GM23338 (cell line): ENCODE measurements at regions not wholly inside any gene's neighbourhood (a gene's known extent, or its start where the extent isn't known, plus 50 kb on each side); places are given as distances from the start of the nearest gene placed in this dataset.

Experiments used
- ATAC-seq: fragments of 200-7000 bp; cut with Tn5 transposase; 3 replicates; pipeline ENCODE4 v1.9.1; 2020
- DNase-seq: peaks from one replicate; pipeline ENCODE4 v3.0.0-alpha.2; 2015; ENCODE audit warnings: low spot score
- H2AFZ ChIP-seq: fragments of 200-600 bp; sonication (generic); 2 replicates; pipeline ENCODE4 v1.8.0; 2016; ENCODE audit warnings: antibody characterized with exemption, mild to moderate bottlenecking, moderate library complexity
- H3F3A ChIP-seq: fragments of 200-600 bp; sonication (generic); replicated peaks from 2 replicates; pipeline ENCODE4 v1.8.0; 2017; ENCODE audit warnings: antibody characterized with exemption, mixed run types, low read depth
- H3K27ac ChIP-seq: fragments of 200-600 bp; sonication (generic); 2 replicates; pipeline ENCODE4 v1.6.1; 2016; ENCODE audit warnings: low read depth
- H3K27me3 ChIP-seq: fragments of 200-600 bp; sonication (generic); 2 replicates; pipeline ENCODE4 v1.8.0; 2016; ENCODE audit warnings: mild to moderate bottlenecking, mixed run types, moderate library complexity; ENCODE audit not compliant: insufficient read depth
- H3K36me3 ChIP-seq: fragments of 200-600 bp; sonication (generic); 2 replicates; pipeline ENCODE4 v1.8.0; 2016; ENCODE audit warnings: mild to moderate bottlenecking; ENCODE audit not compliant: insufficient read depth
- H3K4me1 ChIP-seq: fragments of 200-600 bp; sonication (generic); 2 replicates; pipeline ENCODE4 v1.8.0; 2016; ENCODE audit warnings: mild to moderate bottlenecking, moderate library complexity; ENCODE audit not compliant: insufficient read depth
- H3K4me2 ChIP-seq: fragments of 200-600 bp; sonication (generic); 2 replicates; pipeline ENCODE4 v1.7.1; 2017; ENCODE audit warnings: mixed run types
- H3K4me3 ChIP-seq: fragments of 200-600 bp; sonication (generic); 2 replicates; pipeline ENCODE4 v1.6.1; 2016; ENCODE audit warnings: mixed run types
- H3K79me2 ChIP-seq: fragments of 200-600 bp; sonication (generic); replicated peaks from 2 replicates; pipeline ENCODE4 v1.8.0; 2017; ENCODE audit warnings: mild to moderate bottlenecking; ENCODE audit not compliant: insufficient read depth
- H3K9me2 ChIP-seq: fragments of 200-600 bp; sonication (generic); 2 replicates; pipeline ENCODE4 v1.8.0; 2017; ENCODE audit not compliant: insufficient read depth
- H4K20me1 ChIP-seq: fragments of 200-600 bp; sonication (generic); replicated peaks from 2 replicates; pipeline ENCODE4 v1.8.0; 2017; ENCODE audit warnings: mild to moderate bottlenecking; ENCODE audit not compliant: insufficient read depth
- H3K27ac Mint-ChIP-seq: 2 replicates; pipeline ENCODE4 v1.8.0; 2020; ENCODE audit warnings: inconsistent platforms, mild to moderate bottlenecking, moderate library complexity, mixed read lengths
- H3K27me3 Mint-ChIP-seq: 3 replicates; pipeline ENCODE4 v1.8.0; 2022; ENCODE audit warnings: low read depth, mild to moderate bottlenecking, moderate library complexity, mixed read lengths, inconsistent platforms; ENCODE audit not compliant: insufficient read depth, poor library complexity
- H3K36me3 Mint-ChIP-seq: 3 replicates; pipeline ENCODE4 v1.8.0; 2021; ENCODE audit warnings: low read depth, mild to moderate bottlenecking, inconsistent platforms, moderate library complexity, mixed read lengths
- H3K4me1 Mint-ChIP-seq: 3 replicates; pipeline ENCODE4 v1.8.0; 2020; ENCODE audit warnings: mild to moderate bottlenecking, inconsistent platforms, mixed read lengths
- H3K4me3 Mint-ChIP-seq: 3 replicates; pipeline ENCODE4 v1.8.0; 2021; ENCODE audit warnings: moderate library complexity, mild to moderate bottlenecking, inconsistent platforms, mixed read lengths
- H3K9me3 Mint-ChIP-seq: 3 replicates; pipeline ENCODE4 v1.8.0; 2020; ENCODE audit warnings: moderate library complexity, mild to moderate bottlenecking, inconsistent platforms, mixed read lengths
- CTCF ChIP-seq, 2 experiments: fragments of 200-600 bp in 1 of 2; sonication (generic) in 1 of 2; conservative IDR thresholded peaks; 2 replicates each; pipeline versions ENCODE4 v1.5.1 to v1.6.1; 2016 to 2017; ENCODE audit warnings: antibody characterized with exemption in 2 of 2, low read depth in 2 of 2, mild to moderate bottlenecking in 2 of 2, moderate library complexity in 1 of 2
- ETS1 ChIP-seq: IDR thresholded peaks from 2 replicates; pipeline ENCODE4 v1.6.1; 2016; ENCODE audit warnings: antibody characterized with exemption
- NANOG ChIP-seq: IDR thresholded peaks from 2 replicates; pipeline ENCODE4 v1.6.1; 2016; ENCODE audit warnings: antibody characterized with exemption, borderline replicate concordance
- REST ChIP-seq: IDR thresholded peaks from one replicate; pipeline ENCODE4 v1.6.1; 2018; ENCODE audit warnings: antibody characterized with exemption; ENCODE audit not compliant: unreplicated experiment
- STAT1 ChIP-seq: IDR thresholded peaks from one replicate; pipeline ENCODE4 v1.6.1; 2016; ENCODE audit warnings: antibody characterized with exemption; ENCODE audit not compliant: unreplicated experiment
- ZNF114 ChIP-seq: fragments of 250-450 bp; sonication (Bioruptor Pico); IDR thresholded peaks from 2 replicates; pipeline ENCODE4 v1.5.0; 2020; ENCODE audit warnings: mild to moderate bottlenecking, moderate library complexity
- ZNF331 ChIP-seq: fragments of 250-450 bp; sonication (Bioruptor Pico); IDR thresholded peaks from 2 replicates; pipeline ENCODE4 v1.5.0; 2020; ENCODE audit warnings: low read depth, mild to moderate bottlenecking, moderate library complexity
- ZNF462 ChIP-seq: fragments of 250-450 bp; sonication (Bioruptor Pico); IDR thresholded peaks from 2 replicates; pipeline ENCODE4 v1.5.0; 2020; ENCODE audit warnings: mild to moderate bottlenecking, moderate library complexity

- TF ChIP-seq ZNF462 (no peak), STAT1 (no peak), ZNF331 (CRISPR knock-in tag) (no peak)
Measured at GRCh38 chr4:174069848-174070330, 213.6 kb downstream of the FBXO8 start (continued).

- no peak overlapping the region for H3K27ac ChIP-seq
- Mint-ChIP-seq H3K9me3 (no peaks in the 10 kb centered on the region; the same call in 2 of the 3 replicates), H3K36me3 (no peaks in the 10 kb centered on the region), H3K27me3 (peaks cover 3% of the 10 kb centered on the region), H3K4me1 (no peaks in the 10 kb centered on the region), H3K27ac (no peak overlapping the region), H3K4me3 (no peak overlapping the region)
- H3F3A ChIP-seq = no peaks in the 10 kb centered on the region
- ATAC-seq (no peak), DNase-seq (no peak)
- H3K79me2 ChIP-seq = no peaks in the 10 kb centered on the region
- no peaks in the 10 kb centered on the region for H3K27me3 ChIP-seq
- H3K4me1 ChIP-seq = no peaks in the 10 kb centered on the region
- H3K9me2 ChIP-seq = peaks cover 4% of the 10 kb centered on the region
- no peak overlapping the region for H3K4me3 ChIP-seq
- H3K36me3 ChIP-seq = no peaks in the 10 kb centered on the region
- H4K20me1 ChIP-seq = no peaks in the 10 kb centered on the region
- no peak overlapping the region for H2AFZ ChIP-seq
- H3K4me2 ChIP-seq = no peak overlapping the region
- no peak for TF ChIP-seq ETS1
- no peak for TF ChIP-seq ZNF114 (CRISPR knock-in tag)
- TF ChIP-seq NANOG = no peak
- TF ChIP-seq ZNF331 (CRISPR knock-in tag) = no peak
- no peak for TF ChIP-seq CTCF (conservative IDR thresholded peaks at IDR 0.05; ENCODE audit: low read depth in 2 of 2)
- TF ChIP-seq REST = no peak
Measured at GRCh38 chr4:174066611-174067205, 216.8 kb downstream of the FBXO8 start.
